Vagina (tissue), 2 donors: ENCODE measurements at regions not wholly inside any gene's neighbourhood (a gene's known extent, or its start where the extent isn't known, plus 50 kb on each side); places are given as distances from the start of the nearest gene placed in this dataset.

Experiments
- DNase-seq, 2 donors: peaks; one replicate each; pipeline ENCODE4 v3.0.0-alpha.2; 2017; ENCODE audit errors: extremely low spot score in 2 of 2
- H3K27ac ChIP-seq: fragments of 200-600 bp; sonication (generic); one replicate; pipeline ENCODE4 v1.5.1; 2019
- H3K27me3 ChIP-seq: fragments of 200-600 bp; sonication (generic); one replicate; pipeline ENCODE4 v1.5.1; 2019
- H3K36me3 ChIP-seq, 2 donors: fragments of 200-600 bp; sonication (generic); one replicate each; pipeline ENCODE4 v1.5.1; 2017 to 2019
- H3K4me1 ChIP-seq: fragments of 200-600 bp; sonication (generic); one replicate; pipeline ENCODE4 v1.5.1; 2019
- H3K4me3 ChIP-seq, 2 donors: fragments of 200-600 bp; sonication (generic); 1 replicate in 1 of 2; 2 replicates in 1 of 2; pipeline ENCODE4 v1.5.1; 2016 to 2019
- H3K9me3 ChIP-seq: fragments of 200-600 bp; sonication (generic); one replicate; pipeline ENCODE4 v1.5.1; 2019
- POLR2A ChIP-seq, 2 donors: fragments of 450-650 bp; IDR thresholded peaks; one replicate each; pipeline ENCODE4 v1.6.1; 2017; ENCODE audit warnings: antibody characterized with exemption in 2 of 2, mild to moderate bottlenecking in 2 of 2, moderate library complexity in 2 of 2
- POLR2AphosphoS5 ChIP-seq, 2 donors: sonication (generic); formaldehyde crosslinking; IDR thresholded peaks; one replicate each; pipeline ENCODE4 v1.9.0; 2017; ENCODE audit warnings: antibody characterized with exemption in 2 of 2, mild to moderate bottlenecking in 2 of 2, low read depth in 1 of 2; ENCODE audit not compliant: insufficient read depth in 1 of 2
- intact Hi-C: fragments of 100-400 bp; cut with DNase I; formaldehyde crosslinking; loops from one replicate; pipeline ENCODE4 v1.15.1; 2023
- TF ChIP-seq, protein P1 (sequence below), 3 experiments: fragments of 450-650 bp in 2 of 3; fragments of 200-600 bp in 1 of 3; sonication (generic) in 1 of 3; IDR thresholded peaks; one replicate each; pipeline ENCODE4 v1.5.1; 2017 to 2019; ENCODE audit warnings: antibody characterized with exemption in 3 of 3, mild to moderate bottlenecking in 2 of 3, moderate library complexity in 2 of 3

DNA sequence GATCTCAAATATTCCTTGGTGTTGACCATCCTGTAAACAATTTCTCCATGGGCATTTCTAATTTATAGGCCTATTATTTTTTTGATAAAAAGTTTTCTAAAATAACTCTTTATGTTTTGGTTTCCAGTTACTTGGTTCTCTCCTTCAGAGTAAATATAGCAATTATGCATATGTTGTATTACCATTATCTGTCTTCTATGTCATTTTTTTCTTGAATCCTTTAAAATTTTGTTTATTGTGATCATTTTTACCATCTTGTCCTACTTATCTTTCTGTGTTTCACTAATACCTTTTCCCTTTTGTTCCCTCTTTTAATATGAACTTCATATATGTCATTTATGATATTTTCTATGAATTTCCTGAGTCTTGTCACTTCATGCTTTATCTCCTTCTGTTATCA, 341.1 kb downstream of the PDCD6IP start:
- Histone ChIP-seq H3K27me3 (no peaks in the 10 kb centered on the region), H3K36me3 (no peaks in the 10 kb centered on the region), H3K4me1 (no peaks in the 10 kb centered on the region), H3K9me3 (no peaks in the 10 kb centered on the region), H3K27ac (no peak overlapping the region), H3K4me3 (no peak overlapping the region)
- no peak for DNase-seq
- TF ChIP-seq, protein P1, sequence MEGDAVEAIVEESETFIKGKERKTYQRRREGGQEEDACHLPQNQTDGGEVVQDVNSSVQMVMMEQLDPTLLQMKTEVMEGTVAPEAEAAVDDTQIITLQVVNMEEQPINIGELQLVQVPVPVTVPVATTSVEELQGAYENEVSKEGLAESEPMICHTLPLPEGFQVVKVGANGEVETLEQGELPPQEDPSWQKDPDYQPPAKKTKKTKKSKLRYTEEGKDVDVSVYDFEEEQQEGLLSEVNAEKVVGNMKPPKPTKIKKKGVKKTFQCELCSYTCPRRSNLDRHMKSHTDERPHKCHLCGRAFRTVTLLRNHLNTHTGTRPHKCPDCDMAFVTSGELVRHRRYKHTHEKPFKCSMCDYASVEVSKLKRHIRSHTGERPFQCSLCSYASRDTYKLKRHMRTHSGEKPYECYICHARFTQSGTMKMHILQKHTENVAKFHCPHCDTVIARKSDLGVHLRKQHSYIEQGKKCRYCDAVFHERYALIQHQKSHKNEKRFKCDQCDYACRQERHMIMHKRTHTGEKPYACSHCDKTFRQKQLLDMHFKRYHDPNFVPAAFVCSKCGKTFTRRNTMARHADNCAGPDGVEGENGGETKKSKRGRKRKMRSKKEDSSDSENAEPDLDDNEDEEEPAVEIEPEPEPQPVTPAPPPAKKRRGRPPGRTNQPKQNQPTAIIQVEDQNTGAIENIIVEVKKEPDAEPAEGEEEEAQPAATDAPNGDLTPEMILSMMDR (IDR thresholded peaks at IDR 0.05) = no peak
- TF ChIP-seq POLR2A (IDR thresholded peaks at IDR 0.05) (no peak), POLR2AphosphoS5 (IDR thresholded peaks at IDR 0.05; ENCODE audit: insufficient read depth in 1 of 2, low read depth in 1 of 2) (no peak)
- intact Hi-C loops = no loop called here

DNA sequence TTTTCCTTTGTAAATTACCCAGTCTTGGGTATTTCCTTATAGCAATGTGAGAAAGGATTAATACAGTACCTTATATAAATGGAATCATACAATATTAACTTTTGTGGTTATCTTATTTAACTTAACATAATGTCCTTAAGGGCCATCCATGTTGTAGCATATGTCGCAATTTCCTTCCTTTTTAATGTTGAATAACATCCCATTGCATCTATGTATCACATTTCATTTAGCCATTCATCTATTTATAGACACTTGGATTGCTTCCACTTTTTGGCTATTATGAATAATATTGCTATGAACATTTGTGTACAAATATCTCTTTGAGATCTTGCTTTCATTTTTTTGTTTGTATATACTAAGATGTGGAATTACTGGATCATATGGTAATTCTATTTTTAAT, 342.2 kb downstream of the PDCD6IP start:
- Histone ChIP-seq H3K4me3 (no peak overlapping the region), H3K36me3 (no peaks in the 10 kb centered on the region), H3K27me3 (no peaks in the 10 kb centered on the region), H3K27ac (no peak overlapping the region), H3K4me1 (no peaks in the 10 kb centered on the region), H3K9me3 (no peaks in the 10 kb centered on the region)
- DNase-seq = no peak
- intact Hi-C loops = no loop called here
- no peak for TF ChIP-seq POLR2A (IDR thresholded peaks at IDR 0.05)
- TF ChIP-seq, protein P1 (IDR thresholded peaks at IDR 0.05) = no peak
- TF ChIP-seq POLR2AphosphoS5 (IDR thresholded peaks at IDR 0.05; ENCODE audit: insufficient read depth in 1 of 2, low read depth in 1 of 2) = no peak

DNA sequence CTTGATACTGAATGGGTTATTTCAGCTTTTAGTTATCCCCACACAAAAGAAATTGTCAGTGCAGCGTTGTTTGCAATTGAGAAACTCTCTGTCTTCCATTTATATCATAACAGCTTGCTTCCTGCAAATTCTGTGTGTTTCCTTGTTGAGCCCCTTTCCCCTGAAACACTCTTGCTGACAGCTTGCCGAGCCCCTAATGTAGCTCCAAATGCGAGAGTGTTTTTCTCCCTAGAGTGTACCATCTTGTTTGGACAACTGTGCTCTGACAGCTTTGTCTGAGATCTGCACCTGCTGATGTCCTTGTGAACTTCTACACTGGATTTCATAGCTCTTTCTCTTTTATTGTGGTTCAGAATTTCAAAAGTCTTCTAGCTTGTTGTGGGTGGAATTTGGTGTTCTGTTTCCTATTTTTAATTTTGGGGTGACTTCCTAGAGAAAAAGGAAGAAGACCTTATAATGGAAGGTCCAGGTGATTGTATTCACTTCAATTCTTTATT, 343.5 kb downstream of the PDCD6IP start:
- intact Hi-C loops = no loop called here
- TF ChIP-seq, protein P1 (IDR thresholded peaks at IDR 0.05) = no peak
- TF ChIP-seq POLR2AphosphoS5 (IDR thresholded peaks at IDR 0.05; ENCODE audit: insufficient read depth in 1 of 2, low read depth in 1 of 2) (no peak), POLR2A (IDR thresholded peaks at IDR 0.05) (no peak)
- Histone ChIP-seq H3K9me3 (no peaks in the 10 kb centered on the region), H3K27ac (no peak overlapping the region), H3K27me3 (no peaks in the 10 kb centered on the region), H3K4me3 (no peak overlapping the region), H3K36me3 (no peaks in the 10 kb centered on the region), H3K4me1 (no peaks in the 10 kb centered on the region)
- no peak for DNase-seq

DNA sequence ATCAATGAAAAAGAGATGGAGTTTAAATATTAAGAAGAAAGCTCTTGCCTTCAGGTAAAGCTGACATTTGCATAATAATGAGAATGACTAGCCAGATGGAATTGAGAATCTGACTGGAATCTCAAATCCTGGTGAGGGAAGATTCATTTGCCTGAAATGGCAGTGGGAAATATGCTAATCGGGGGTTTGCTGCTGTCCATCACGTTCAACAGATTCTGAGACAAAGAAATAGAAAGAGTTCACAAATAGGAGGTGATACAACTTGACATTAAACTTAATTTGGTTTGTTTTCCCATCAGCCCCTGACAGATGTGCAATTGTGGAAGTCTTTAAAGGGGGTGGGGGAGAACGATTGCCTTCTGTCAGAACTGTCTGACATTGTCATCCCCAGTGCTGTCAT, 347.4 kb downstream of the PDCD6IP start:
- intact Hi-C loops = no loop called here
- H3K27me3 ChIP-seq = no peaks in the 10 kb centered on the region
- no peak for DNase-seq

DNA sequence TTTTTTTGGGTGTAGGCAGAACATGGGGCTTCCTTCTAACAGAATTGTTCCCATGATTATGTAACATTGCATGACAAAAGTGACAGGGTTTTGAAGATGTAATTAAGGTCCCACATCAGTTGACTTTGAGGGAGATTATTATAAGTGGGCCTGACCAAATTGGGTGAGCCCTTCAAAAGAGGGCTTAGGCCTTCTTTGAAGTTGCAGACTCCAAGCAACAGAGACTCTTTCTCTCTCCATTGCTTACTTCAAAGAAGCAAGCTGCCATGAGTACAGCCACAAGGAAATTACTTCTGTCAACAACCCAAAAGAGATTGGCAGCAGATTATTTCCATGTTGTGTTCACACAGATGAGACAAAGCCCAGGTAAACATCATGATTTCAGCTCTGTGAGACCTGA, 348.2 kb downstream of the PDCD6IP start:
- TF ChIP-seq POLR2AphosphoS5 (IDR thresholded peaks at IDR 0.05; ENCODE audit: insufficient read depth in 1 of 2, low read depth in 1 of 2) (no peak), POLR2A (IDR thresholded peaks at IDR 0.05) (no peak)
- TF ChIP-seq, protein P1 (IDR thresholded peaks at IDR 0.05) = no peak
- DNase-seq = no peak
- Histone ChIP-seq H3K27me3 (no peaks in the 10 kb centered on the region), H3K27ac (no peak overlapping the region), H3K4me1 (no peaks in the 10 kb centered on the region), H3K9me3 (no peaks in the 10 kb centered on the region), H3K4me3 (no peak overlapping the region), H3K36me3 (no peaks in the 10 kb centered on the region)
- intact Hi-C loops = no loop called here

More for the DNA sequence above, 347.4 kb downstream of the PDCD6IP start:
- TF ChIP-seq POLR2AphosphoS5 (IDR thresholded peaks at IDR 0.05; ENCODE audit: insufficient read depth in 1 of 2, low read depth in 1 of 2) = no peak
- TF ChIP-seq, protein P1 (IDR thresholded peaks at IDR 0.05) = no peak
- TF ChIP-seq POLR2A (IDR thresholded peaks at IDR 0.05) = no peak
- Histone ChIP-seq H3K36me3 (no peaks in the 10 kb centered on the region), H3K4me1 (no peaks in the 10 kb centered on the region), H3K4me3 (no peak overlapping the region), H3K27ac (no peak overlapping the region), H3K9me3 (no peaks in the 10 kb centered on the region)
